GM18867 (cell line): ENCODE measurements at regions not wholly inside any gene's neighbourhood (a gene's known extent, or its start where the extent isn't known, plus 50 kb on each side); places are given as distances from the start of the nearest gene placed in this dataset.

Experiments
- ATAC-seq: cut with Tn5 transposase; IDR thresholded peaks from one replicate; pipeline ENCODE4 v1.9.1; 2021; ENCODE audit warnings: mild to moderate bottlenecking, moderate library complexity; ENCODE audit not compliant: unreplicated experiment

DNA sequence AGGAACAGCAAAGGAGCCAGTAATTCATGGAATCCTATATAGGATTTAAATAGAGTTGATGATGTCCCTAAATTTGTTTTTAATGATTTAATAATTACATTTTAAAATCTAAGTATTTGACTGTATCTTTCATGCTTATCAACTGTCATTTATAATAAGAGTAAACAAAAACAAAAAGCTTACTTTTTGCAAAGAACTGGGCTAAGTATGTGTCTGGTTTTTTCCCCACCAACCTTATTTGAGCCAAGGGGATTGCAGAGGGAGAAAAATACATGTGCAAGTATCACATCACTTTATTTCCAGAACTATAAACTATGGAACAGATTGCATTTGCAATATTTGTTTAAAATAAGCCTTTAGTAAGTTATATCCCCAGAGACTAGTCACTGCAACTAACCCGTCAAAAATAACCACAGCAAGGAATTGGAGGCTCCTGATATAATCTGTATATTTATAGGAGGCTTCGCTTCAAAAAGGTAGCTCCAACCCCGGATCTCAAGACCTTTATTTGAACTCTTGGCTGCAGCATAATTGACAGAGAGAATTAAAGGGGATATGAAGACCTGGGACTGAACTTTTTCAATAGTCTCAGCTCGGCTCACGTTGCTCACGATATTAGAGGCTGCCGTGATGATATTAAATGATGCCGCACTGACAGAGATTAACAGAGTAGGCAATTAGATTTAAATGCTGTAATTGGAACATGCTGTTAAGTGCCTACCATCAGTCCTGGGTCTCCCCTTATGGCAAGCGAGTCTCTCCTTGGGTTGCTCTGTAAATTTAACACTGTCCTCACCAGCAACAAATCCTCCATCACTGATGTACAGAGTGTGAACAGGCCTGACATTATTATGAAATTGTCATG, 329.1 kb upstream of the NFIA start:
- ATAC-seq, result no peak

DNA sequence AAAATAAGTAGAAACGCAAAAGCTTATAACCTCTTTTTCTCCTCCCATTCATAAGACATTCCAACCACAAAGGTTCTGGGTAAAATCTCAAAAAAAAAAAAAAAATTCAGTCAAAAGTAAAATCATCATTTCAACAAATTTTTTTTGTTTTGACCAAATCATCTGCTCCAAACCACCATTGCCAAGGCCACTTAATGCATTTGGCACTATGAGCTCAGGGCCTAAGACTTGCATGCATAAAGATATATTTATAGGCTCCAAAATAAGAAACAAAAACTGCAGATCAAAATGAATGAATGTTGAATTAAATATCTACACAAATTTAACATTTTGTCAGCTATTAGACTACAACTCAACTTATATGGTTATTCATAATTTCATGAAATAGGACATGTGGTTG, 331.1 kb upstream of the NFIA start:
- no peak for ATAC-seq

DNA sequence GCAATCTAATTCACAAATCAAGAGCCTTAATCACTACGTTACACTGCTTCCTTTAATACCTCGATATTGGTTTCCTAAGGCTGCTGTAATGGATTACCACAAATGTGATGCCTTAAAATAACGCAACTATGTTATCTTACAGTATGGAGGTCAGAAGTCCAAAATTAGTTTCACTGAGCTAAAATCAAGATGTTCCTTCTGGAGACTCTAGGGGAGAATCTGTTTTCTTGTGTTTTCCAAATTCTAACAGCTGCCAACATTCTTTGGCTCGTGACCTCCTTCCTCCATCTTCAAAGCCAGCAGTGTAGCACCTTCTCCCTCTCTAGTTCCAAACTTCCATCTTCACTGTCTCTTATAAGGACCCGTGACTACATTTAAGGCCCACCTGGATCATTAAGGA, 335.0 kb upstream of the NFIA start:
- ATAC-seq, result no peak

DNA sequence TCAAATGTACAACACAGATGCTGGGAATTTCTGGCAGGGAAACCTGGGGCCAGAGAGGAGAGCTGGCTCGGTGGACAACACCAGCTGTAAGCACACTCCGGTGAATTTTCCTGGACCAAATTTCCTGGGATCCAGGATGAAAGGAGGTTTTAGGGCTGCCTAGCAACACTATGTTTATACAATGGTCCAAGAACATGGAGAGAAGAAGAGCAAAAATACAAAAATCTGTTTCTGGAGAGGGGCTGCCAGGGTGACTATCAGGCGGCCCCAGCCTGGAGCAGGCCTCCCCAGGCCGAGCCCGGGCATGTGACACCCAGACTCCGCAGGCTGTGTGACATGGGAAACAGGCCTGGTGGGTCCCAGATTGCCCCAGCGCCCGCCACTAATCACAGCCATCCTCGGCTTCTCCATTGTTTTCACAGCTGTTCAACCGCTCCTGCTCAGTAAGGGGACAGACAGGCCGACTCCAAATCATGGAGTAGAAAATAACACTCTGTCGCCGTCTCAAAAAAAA, 336.0 kb upstream of the NFIA start:
- ATAC-seq, result no peak

DNA sequence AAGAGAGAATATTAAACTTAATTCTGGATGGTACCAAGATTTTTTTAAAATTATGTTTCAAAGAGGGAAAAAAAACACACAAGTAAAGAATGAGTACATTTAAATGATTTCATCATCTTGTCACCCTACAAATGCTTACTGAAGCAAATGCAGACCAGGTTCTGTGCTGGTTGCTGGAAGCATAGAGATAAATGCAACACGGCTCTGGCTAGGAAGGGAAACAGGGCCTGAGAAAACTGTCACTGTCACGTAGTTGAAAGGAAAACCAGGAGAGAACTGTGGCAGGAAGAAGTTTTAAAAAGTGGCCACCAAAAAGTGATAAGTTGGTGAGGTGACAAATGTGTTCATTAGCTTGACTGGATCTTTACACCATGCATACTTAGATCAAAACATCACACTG, 336.9 kb upstream of the NFIA start:
- ATAC-seq, result no peak

DNA sequence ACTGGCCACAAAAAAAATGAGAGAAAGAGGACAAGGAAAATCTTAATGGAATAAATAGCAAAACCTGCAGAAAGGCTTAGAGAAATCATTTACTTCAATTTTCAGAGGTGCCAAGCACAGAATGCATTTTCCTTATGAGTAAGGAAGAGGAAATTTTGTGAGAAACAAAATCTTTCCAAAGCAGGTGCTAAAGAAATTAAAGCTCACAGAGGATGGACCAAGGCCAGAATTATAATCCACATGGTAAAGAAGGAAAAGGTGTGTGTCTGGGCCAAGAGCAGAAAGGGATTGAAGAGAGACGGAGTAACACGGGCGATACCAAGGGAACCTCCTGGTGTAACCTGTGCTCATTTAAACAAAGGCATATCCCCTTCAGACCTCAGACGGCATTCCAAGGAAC, 340.0 kb upstream of the NFIA start:
- ATAC-seq, result no peak

DNA sequence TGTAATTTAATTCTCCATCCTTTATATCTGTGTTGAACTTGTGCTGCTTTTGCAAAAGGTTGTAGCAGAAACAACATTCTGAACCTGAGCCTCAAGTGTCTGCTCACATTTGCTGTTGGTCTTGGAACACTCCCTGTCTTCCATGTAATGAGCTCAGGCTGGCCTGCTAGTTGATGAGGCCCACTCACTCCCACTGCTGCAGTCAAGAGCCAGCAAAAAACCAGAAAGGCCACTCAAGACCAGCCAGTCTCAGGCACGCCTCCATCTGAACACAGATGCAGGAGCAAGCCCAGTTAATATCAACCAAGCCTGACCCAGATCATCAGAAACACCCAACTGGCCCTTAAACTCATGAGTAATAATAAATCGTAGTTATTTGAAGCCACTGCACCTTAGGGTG, 342.2 kb upstream of the NFIA start:
- no peak for ATAC-seq

DNA sequence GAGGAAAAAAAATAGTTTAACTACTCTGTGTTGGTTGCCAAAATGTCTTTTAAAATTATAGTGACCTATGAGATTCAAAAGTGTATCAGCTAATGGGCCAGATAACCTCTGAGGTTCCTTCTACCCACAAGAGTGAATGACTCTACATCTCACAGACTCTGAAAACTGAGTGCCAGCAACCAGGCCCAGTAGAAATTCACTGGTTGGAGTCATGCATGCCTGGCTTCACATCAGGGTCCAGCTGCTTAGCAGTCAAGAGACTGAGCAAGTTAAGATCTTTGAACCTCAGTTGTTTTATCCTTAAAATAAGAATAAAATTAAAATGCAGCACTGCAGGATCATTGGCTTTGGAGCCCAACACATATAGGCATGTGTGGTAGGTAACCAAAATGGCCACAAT, 342.6 kb upstream of the NFIA start:
- ATAC-seq, result no peak

DNA sequence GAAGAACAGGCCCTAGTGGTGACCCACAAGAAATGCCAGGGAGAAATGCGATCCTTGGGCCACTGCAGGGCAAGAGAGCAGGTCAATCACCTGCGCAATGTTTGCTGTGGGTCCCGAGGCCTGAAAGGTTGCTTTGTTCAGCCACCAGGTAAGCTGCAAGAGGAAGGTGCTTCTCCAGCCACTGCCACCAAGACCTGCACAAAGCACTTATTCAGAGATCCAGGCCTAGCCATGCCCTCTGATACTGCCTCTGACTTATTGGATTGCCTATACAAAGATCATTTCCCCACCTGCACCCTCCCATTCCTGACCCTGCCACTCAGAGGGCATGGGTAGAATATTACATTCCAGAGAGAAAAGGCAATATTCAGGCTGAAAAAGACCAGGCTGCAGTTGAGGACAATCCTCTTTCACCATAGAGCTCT, 349.4 kb upstream of the NFIA start:
- ATAC-seq, result no peak

DNA sequence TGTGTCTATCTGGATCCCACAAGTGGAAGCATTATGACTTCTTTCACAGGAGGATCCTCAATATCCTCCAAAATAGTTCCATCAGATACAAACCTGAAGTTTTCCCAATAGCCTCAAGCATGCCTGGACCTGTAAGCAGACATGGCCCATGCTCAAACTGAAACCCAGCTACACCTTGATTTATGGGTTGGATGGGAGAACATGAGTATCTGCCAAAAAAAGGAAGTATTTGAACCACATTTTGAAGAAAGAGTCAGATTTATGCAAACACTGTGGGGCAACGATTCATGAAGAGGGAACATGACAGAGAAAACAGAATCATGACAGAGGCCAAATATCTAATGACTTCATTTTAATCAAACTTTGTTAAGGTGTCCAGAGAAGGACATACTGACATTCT, 351.0 kb upstream of the NFIA start:
- no peak for ATAC-seq

DNA sequence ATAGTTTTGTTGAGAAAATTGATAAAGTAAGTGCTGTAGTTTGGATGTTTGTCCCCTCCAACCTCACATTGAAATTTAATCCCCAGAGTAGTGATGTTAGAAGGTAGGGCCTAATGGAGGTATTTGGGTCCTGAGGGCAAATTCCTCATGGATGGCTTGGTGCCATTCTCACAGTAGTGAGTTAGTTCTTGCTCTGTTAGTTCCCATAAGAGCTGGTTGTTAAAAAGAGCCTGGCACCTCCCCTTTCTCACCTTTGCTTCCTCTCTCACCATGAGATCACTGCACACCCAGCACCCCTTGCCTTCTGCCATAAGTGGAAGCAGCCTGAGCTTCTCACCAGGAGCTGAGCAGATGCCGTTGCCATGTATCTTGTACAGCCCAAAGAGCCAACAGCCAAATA, 354.8 kb upstream of the NFIA start:
- ATAC-seq, result no peak

DNA sequence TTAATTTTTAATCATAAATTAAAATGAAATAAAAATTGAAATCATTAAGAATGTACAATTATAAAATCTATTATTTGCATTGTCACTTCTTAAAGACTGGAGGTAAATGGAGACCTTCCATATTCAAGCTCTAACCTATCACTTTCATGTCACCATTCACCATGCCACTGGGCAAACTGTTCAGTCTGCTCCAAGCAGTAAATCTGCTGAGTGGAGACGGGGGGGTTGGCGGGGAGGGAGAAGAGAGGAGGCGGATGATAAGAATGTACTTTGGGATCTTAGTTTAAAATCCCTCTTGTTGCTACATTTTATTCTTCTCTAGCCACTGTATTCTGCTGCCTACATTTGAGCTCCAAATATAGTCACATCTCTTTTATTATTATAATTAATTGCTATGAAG, 365.9 kb upstream of the NFIA start:
- no peak for ATAC-seq

DNA sequence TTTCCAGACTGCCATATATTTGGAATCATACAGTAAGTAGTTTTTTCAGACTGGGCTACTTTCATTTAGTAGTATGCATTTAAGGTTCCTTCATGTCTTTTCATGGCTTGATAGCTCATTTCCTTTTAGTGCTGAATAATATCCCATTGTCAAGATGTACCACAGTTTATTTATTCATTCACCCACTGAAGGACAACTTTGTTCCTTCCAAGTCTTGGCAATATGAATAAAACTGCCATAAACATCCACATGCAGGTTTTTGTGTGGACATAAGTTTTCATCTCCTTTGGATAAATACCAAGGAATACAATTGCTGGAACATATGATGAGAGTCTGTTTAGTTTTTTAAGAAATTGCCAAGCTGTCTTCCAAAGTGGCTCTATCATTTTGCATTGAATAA, 366.4 kb upstream of the NFIA start:
- ATAC-seq, result no peak

DNA sequence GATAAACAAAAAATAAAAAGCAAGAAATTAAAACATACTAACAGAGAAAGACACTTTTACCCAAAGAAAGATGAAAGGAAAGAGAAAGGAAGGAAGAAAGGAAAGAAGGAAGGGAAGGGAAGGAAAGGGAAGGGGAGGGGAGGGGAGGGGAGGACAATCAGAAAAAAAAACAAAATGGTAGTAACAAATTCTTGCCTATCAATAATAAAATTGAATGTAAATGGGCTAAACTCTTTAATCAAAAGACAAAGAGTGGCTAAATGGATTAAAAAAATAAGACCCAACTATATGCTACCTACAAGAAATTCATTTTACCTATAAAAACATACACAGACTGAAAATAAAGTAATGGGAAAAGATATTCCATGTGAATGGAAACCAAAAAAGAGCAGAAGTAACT, 372.9 kb upstream of the NFIA start:
- ATAC-seq, result no peak

DNA sequence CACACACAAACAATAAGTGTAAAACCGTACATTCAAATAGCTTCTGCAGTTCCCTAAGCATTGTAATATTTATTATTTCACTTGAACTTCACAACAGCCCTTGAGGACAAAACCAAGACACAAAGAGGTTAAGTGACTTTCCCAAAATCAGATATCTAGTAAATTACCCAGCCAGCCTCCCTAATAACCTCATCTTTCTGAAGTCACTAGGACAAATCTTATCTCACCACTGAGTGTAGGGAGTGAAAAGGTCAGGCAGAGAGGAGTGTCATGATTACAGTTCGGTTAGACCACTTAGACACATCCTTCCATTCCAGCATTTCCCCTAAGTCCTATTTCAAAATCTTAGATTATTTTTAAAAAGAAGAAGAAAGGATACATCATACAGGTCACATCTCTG, 377.3 kb upstream of the NFIA start:
- ATAC-seq, result no peak

DNA sequence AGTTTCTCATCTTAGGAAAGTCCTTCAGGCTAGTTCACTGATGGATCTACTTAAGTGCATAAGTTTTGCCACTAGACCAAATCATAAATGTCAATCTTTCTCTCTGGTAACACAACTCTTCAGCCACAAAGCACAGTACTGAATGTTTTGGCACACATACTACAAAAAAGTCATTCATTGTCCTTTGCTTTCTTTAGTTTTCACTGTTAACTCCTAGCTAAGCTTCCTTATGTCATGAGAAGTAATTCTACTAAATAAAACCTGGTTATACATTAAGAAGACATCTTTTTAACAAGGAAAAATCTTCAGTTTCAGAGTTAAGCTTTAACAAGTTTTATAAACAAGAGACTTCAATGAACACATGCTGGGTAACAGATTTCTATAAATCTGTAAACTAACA, 379.2 kb upstream of the NFIA start:
- ATAC-seq, result no peak

DNA sequence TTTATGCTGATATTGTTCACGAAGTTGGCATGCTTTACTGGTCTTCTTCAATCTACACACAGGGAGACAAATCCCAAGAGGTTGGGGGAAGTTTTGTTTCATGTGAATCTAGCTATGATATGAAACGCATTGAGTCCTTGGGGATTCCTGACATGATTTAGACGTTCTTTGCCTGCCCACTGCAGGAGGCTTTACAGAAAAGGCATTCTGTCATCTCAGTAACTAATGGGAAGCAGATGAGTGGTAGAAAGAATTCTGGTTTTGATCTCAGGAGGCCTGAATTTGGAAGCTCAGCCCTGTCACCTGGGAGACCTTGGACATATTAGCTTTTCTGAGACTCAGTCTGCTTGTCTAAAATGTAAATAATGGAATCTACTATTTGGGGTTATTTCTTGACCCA, 383.0 kb upstream of the NFIA start:
- no peak for ATAC-seq

DNA sequence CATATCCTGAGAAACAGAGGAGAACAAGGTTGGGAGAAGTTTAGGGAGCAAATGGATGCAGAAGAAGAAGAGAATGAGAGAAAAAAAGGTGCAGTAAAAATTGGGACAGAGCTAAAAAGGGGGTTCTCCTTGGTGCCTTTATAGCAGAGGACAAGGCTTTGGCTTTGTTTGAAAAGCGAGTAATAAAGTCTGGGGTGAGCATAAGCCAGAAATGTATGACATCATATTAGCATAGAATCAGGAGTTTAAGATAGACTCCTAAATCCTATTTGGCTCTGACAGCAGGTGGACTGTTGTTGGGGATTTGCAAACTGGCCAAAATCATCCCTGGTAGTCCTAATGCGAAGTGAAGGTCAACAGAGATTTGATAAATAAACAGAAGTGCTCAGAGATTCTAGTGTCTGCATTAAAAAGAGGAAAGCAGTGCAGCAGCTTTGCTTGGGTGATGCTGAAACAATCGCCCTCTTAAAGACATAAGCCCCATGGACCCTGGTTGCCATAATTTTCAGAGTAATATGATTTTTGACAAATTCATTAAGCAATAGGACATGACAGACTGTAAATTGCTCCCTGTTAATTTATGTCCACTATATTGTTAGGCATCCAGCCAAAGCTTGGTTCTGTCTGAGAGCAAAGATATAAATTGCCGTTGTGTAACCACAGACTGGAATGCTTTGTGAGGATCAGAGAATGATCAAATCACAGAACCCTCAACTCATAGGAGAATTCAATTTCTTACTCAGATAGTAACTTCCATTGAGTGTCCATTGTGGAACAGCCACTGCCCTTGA, 385.0 kb upstream of the NFIA start:
- ATAC-seq, result no peak

DNA sequence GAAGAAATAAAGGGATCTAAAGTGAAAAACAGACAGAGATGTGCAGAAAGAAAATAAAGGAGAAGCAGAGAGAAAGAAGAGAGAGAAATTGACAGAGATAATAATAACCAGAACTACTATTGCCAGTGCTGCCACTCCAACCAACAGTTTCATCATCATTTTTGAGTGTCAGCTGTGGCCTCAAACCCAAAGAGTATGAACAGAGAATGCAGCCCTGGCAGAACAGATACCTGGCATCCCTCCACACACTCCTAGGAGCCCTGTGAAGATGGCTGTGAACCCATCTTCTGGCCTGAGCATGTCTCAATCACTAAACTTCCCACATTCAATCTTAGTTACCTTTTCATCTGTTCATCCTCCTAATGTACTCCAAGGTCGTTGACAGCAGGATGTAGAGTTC, 385.8 kb upstream of the NFIA start:
- ATAC-seq, result no peak

DNA sequence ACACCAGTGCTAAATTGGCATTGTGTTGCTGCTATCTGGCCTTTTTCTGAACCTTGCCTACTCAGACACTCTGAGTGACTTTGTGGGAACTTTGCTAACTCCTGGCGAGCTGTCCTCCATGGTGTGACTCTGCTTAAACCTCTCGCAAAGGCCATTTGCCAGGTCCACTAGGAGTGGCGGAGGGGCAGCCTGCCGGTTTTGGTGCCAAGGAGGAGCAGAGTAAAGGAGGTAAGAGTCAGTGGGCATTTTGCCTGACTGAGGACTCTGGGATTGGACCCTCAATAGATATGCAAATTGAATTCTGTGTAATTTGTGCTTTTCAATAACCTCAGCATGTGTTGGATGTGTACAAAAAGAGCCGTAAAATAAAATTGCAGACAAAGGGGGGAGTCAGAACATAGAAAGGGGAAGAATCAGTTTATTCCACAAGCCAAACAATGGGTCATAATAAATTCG, 386.6 kb upstream of the NFIA start:
- ATAC-seq, result no peak

DNA sequence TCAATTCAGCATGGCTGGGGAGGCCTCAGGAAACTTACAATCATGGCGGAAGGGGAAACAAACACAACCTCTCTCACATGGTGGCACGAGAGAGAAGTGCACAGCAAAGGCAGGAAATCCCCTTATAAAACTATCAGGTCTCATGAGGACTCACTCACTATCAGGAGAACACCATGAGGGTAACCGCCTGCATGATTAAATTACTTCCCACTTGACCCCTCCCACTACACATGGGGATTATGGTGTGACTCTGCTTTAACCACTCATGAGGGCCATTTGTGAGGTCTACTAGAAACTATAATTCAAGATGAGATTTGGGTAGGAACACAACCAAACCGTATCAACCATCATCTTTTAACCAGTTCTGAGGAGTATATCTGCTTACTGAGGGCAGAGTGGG, 387.4 kb upstream of the NFIA start:
- ATAC-seq, result no peak

DNA sequence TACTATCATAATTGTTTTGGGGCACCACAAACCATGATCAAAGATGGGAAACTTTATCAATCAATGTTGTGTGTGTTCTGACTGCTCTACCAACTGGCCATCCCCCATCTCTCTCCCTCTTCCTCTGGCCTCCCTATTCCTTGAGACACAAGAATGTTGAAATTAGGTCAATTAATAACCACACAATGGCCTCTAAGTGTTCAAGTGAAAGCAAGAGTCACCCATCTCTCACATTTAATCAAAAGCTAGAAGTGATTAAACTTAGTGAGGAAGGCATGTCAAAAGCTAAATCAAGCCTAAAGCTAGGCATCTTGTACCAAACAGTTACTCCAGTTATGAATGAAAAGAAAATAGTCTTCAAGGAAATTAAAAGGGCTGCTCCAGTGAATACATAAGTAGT, 390.3 kb upstream of the NFIA start:
- ATAC-seq, result no peak
